Esophagus mucosa (tissue), 1 donor: ENCODE measurements at regions not wholly inside any gene's neighbourhood (a gene's known extent, or its start where the extent isn't known, plus 50 kb on each side); places are given as distances from the start of the nearest gene placed in this dataset.

Experiments used
- ATAC-seq: fragments of 200-7000 bp; cut with Tn5 transposase; one replicate; pipeline ENCODE4 v1.9.1; 2020
- donor health status: DM: yes; HTN: yes; CAD: no.

- no peak for ATAC-seq
Observed at GRCh38 chr21:41689289-41689583, 77.6 kb downstream of the RIPK4 start.

- no peak for ATAC-seq
Observed at GRCh38 chr21:41687633-41688032, 79.2 kb downstream of the RIPK4 start.

- ATAC-seq = no peak
Observed at GRCh38 chr21:41686664-41687063, 80.2 kb downstream of the RIPK4 start.

- no peak for ATAC-seq
Observed at GRCh38 chr21:41685511-41686149, 81.2 kb downstream of the RIPK4 start.

- peak; percentile 12 for ATAC-seq
Observed at GRCh38 chr21:41684381-41685245, 82.2 kb downstream of the RIPK4 start.

- ATAC-seq = no peak
Observed at GRCh38 chr21:41683815-41684214, 83.0 kb downstream of the RIPK4 start.

GRCh38 chr21:41682719-41683179, 84.1 kb downstream of the RIPK4 start:
- ATAC-seq = peak; percentile 21

GRCh38 chr21:41681939-41682718, 84.7 kb downstream of the RIPK4 start:
- ATAC-seq = peak; percentile 62

GRCh38 chr21:41681348-41681801, 85.5 kb downstream of the RIPK4 start:
- ATAC-seq = peak; percentile 48

- ATAC-seq = no peak
Observed at GRCh38 chr21:41680444-41681347, 86.2 kb downstream of the RIPK4 start.

GRCh38 chr21:41678924-41679318, 87.9 kb downstream of the RIPK4 start:
- ATAC-seq = peak; percentile 82

- peak; percentile 69 for ATAC-seq
Observed at GRCh38 chr21:41678016-41678923, 88.6 kb downstream of the RIPK4 start.

- ATAC-seq = no peak
Observed at GRCh38 chr21:41677671-41678015, 89.2 kb downstream of the RIPK4 start.

- ATAC-seq = no peak
Observed at GRCh38 chr21:41676198-41676597, 90.7 kb downstream of the RIPK4 start.

- no peak for ATAC-seq
Observed at GRCh38 chr21:41675574-41675973, 91.3 kb downstream of the RIPK4 start.

GRCh38 chr21:41674402-41674801, 92.5 kb downstream of the RIPK4 start:
- no peak for ATAC-seq

GRCh38 chr21:41673596-41674335, 93.1 kb downstream of the RIPK4 start:
- ATAC-seq = no peak

- no peak for ATAC-seq
Observed at GRCh38 chr21:41673071-41673470, 93.8 kb downstream of the RIPK4 start.

- ATAC-seq = no peak
Observed at GRCh38 chr21:41672543-41672915, 94.3 kb downstream of the RIPK4 start.

GRCh38 chr21:41671859-41672542, 94.9 kb downstream of the RIPK4 start:
- ATAC-seq = no peak
